COLO668 (cell line): ENCODE measurements at regions not wholly inside any gene's neighbourhood (a gene's known extent, or its start where the extent isn't known, plus 50 kb on each side); places are given as distances from the start of the nearest gene placed in this dataset.

Source experiments
- DNase-seq: peaks from one replicate; lab custom pipeline; 2025; ENCODE audit not compliant: unreplicated experiment; lab: John Stamatoyannopoulos, UW

- DNase-seq = no peak
Measured at GRCh38 chr2:185891403-185891802, 152.8 kb downstream of the FSIP2 start.

- DNase-seq = no peak
Measured at GRCh38 chr2:185891804-185892411, 153.3 kb downstream of the FSIP2 start.

- DNase-seq = no peak
Measured at GRCh38 chr2:185892484-185892883, 153.9 kb downstream of the FSIP2 start.

- DNase-seq = no peak
Measured at GRCh38 chr2:185894223-185894622, 155.6 kb downstream of the FSIP2 start.

GRCh38 chr2:185895828-185896693 lies 157.5 kb downstream of the FSIP2 start:
- DNase-seq = no peak

- no peak for DNase-seq
Measured at GRCh38 chr2:185899366-185899765, 160.8 kb downstream of the FSIP2 start.

- no peak for DNase-seq
Measured at GRCh38 chr2:185919155-185919554, 180.6 kb downstream of the FSIP2 start.

- DNase-seq = no peak
Measured at GRCh38 chr2:185921048-185921756, 182.6 kb downstream of the FSIP2 start.

GRCh38 chr2:185934232-185934631 lies 195.6 kb downstream of the FSIP2 start:
- no peak for DNase-seq

GRCh38 chr2:185939858-185940257 lies 201.3 kb downstream of the FSIP2 start:
- no peak for DNase-seq

- no peak for DNase-seq
Measured at GRCh38 chr2:185942855-185943254, 204.3 kb downstream of the FSIP2 start.

- DNase-seq = no peak
Measured at GRCh38 chr2:185947722-185948121, 209.1 kb downstream of the FSIP2 start.

GRCh38 chr2:185952100-185952499 lies 213.5 kb downstream of the FSIP2 start:
- no peak for DNase-seq

- no peak for DNase-seq
Measured at GRCh38 chr2:185954389-185954788, 215.8 kb downstream of the FSIP2 start.

- no peak for DNase-seq
Measured at GRCh38 chr2:185955050-185955449, 216.4 kb downstream of the FSIP2 start.

- no peak for DNase-seq
Measured at GRCh38 chr2:185967335-185967734, 228.7 kb downstream of the FSIP2 start.

- no peak for DNase-seq
Measured at GRCh38 chr2:185970148-185970852, 231.7 kb downstream of the FSIP2 start.

- no peak for DNase-seq
Measured at GRCh38 chr2:185978634-185979407, 240.2 kb downstream of the FSIP2 start.

- no peak for DNase-seq
Measured at GRCh38 chr2:185979546-185980071, 241.0 kb downstream of the FSIP2 start.

GRCh38 chr2:185980944-185981343 lies 242.3 kb downstream of the FSIP2 start:
- no peak for DNase-seq
